ENCODE measurements at regions not wholly inside any gene's neighbourhood (a gene's known extent, or its start where the extent isn't known, plus 50 kb on each side); places are given as distances from the start of the nearest gene placed in this dataset.

DNA sequence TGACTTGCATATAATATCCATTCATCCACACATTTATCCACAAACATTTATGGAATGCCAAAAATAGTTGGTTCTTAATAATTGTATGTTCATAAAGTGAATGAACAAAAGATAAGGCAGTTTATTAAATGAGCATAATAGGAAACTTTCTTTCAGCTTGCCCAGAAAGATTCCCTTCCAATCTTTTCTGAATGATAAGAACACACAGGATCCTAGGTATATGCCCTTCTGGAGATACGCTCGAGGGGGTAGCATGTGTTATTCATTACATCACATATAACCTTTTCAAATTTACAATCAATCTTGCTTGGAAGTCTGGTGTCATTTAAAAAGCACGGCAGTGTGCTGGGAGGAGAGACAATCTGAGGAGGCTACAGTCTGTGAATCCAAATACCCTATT is 80.4 kb upstream of the PDK4 start:
- Mint-ChIP-seq H3K4me3 (ENCODE audit: low read depth) (no peak overlapping the region), H3K27ac (no peak overlapping the region), H3K27me3 (no peaks in the 10 kb centered on the region), H3K36me3 (ENCODE audit: insufficient read depth) (no peaks in the 10 kb centered on the region), H3K4me1 (ENCODE audit: low read depth) (no peaks in the 10 kb centered on the region), H3K9me3 (ENCODE audit: low read depth) (no peaks in the 10 kb centered on the region)
- TF ChIP-seq, protein P1, sequence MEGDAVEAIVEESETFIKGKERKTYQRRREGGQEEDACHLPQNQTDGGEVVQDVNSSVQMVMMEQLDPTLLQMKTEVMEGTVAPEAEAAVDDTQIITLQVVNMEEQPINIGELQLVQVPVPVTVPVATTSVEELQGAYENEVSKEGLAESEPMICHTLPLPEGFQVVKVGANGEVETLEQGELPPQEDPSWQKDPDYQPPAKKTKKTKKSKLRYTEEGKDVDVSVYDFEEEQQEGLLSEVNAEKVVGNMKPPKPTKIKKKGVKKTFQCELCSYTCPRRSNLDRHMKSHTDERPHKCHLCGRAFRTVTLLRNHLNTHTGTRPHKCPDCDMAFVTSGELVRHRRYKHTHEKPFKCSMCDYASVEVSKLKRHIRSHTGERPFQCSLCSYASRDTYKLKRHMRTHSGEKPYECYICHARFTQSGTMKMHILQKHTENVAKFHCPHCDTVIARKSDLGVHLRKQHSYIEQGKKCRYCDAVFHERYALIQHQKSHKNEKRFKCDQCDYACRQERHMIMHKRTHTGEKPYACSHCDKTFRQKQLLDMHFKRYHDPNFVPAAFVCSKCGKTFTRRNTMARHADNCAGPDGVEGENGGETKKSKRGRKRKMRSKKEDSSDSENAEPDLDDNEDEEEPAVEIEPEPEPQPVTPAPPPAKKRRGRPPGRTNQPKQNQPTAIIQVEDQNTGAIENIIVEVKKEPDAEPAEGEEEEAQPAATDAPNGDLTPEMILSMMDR (IDR thresholded peaks at IDR 0.05; ENCODE audit: unreplicated experiment), result no peak
- no peak for DNase-seq (ENCODE audit: low spot score, unreplicated experiment)

DNA sequence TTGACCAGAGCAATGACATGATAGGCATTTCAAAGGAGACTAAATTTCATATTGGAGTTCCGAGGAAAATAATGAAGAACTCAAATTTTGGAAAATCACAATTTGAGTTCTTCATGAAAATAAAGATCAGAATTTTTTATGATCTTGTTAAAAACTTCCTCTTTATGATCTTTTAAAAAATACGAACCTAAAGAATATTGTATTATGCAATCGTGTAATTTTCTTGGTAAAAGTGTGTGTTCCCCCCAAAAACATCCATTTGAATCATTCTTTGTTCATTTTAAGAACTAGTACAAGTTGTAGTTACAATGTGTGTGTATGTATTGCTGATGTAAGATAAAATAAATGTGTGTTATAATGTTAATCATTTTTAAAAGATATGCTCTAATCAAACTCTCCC is 79.3 kb upstream of the PDK4 start:
- DNase-seq (ENCODE audit: low spot score, unreplicated experiment), result no peak
- Mint-ChIP-seq H3K36me3 (ENCODE audit: insufficient read depth) (no peaks in the 10 kb centered on the region), H3K27ac (no peak overlapping the region), H3K4me3 (ENCODE audit: low read depth) (no peak overlapping the region), H3K9me3 (ENCODE audit: low read depth) (no peaks in the 10 kb centered on the region), H3K4me1 (ENCODE audit: low read depth) (peaks cover 2% of the 10 kb centered on the region), H3K27me3 (no peaks in the 10 kb centered on the region)
- TF ChIP-seq, protein P1 (IDR thresholded peaks at IDR 0.05; ENCODE audit: unreplicated experiment), result no peak

DNA sequence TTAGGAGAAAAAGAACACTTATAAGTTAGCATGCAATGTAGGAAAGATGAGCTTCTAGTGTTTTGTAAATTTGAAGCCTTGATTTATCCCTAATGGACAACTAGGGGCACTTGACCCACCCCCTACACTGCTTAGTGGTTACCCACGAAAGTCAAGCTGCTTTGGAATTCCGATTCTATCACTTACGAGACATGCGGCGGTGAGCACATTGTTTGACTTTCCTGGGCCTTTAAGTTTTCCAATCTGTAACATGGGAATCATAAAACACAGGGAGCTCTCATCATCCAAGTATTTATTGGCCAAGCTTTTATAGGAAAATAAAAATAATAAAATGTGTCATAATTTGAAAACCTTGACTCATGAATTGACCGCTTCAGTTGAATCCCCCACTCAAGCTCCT is 78.7 kb upstream of the PDK4 start:
- Mint-ChIP-seq H3K9me3 (ENCODE audit: low read depth) (no peaks in the 10 kb centered on the region), H3K27ac (no peak overlapping the region), H3K36me3 (ENCODE audit: insufficient read depth) (no peaks in the 10 kb centered on the region), H3K27me3 (no peaks in the 10 kb centered on the region), H3K4me1 (ENCODE audit: low read depth) (peaks cover 2% of the 10 kb centered on the region), H3K4me3 (ENCODE audit: low read depth) (no peak overlapping the region)
- no peak for DNase-seq (ENCODE audit: low spot score, unreplicated experiment)
- TF ChIP-seq, protein P1 (IDR thresholded peaks at IDR 0.05; ENCODE audit: unreplicated experiment), result no peak

DNA sequence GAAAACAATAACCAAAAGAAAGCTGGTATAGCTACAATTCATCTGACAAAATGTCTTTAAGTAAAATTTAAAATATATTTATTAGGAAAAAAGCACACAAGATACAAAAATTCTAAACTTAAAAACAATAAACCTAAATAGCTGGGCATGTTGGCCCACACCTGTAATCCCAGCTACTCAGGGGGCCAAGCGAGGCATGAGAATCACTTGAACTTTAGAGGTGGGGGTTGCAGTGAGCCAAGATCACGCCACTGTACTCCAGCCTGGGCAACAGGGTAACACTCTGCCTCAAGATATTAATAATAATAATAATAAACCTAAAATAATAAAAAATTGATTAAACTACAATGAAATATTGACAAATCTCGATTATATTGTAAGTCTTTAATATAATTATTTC is 77.8 kb upstream of the PDK4 start:
- no peaks in the 10 kb centered on the region for H3K9me3 Mint-ChIP-seq (ENCODE audit: low read depth)
- peaks cover 2% of the 10 kb centered on the region for H3K4me1 Mint-ChIP-seq (ENCODE audit: low read depth)
- TF ChIP-seq, protein P1 (IDR thresholded peaks at IDR 0.05; ENCODE audit: unreplicated experiment), result no peak
- DNase-seq (ENCODE audit: low spot score, unreplicated experiment), result no peak
- no peak overlapping the region for H3K4me3 Mint-ChIP-seq (ENCODE audit: low read depth)
- H3K36me3 Mint-ChIP-seq (ENCODE audit: insufficient read depth), result no peaks in the 10 kb centered on the region
- no peaks in the 10 kb centered on the region for H3K27me3 Mint-ChIP-seq
- H3K27ac Mint-ChIP-seq, result no peak overlapping the region

DNA sequence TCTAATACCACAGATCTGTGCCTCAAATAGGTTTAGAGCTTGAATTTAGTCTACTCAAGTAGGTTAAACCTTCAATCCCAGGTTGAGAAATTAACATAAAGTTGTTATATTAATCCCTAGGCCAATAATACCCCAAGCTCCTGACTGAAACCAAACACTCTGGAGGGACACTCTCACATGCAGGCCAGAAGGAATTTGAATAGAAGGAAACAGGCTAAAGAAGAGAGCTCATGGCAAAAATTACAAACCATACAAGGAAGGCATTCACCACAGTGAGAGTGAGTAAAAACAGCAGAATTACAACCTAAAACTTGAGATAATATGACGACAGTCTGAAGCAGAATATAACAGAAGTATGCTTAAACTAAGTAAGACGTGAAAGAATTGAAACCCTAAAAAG is 76.1 kb upstream of the PDK4 start:
- Mint-ChIP-seq H3K4me3 (ENCODE audit: low read depth) (no peak overlapping the region), H3K9me3 (ENCODE audit: low read depth) (no peaks in the 10 kb centered on the region), H3K4me1 (ENCODE audit: low read depth) (peaks cover 2% of the 10 kb centered on the region), H3K27ac (no peak overlapping the region), H3K27me3 (no peaks in the 10 kb centered on the region), H3K36me3 (ENCODE audit: insufficient read depth) (no peaks in the 10 kb centered on the region)
- TF ChIP-seq, protein P1 (IDR thresholded peaks at IDR 0.05; ENCODE audit: unreplicated experiment), result no peak
- no peak for DNase-seq (ENCODE audit: low spot score, unreplicated experiment)

Measured in progenitor cell of endocrine pancreas (in vitro differentiated cells).